Mesenchymal stem cell (in vitro differentiated cells and primary cell): ENCODE measurements at regions not wholly inside any gene's neighbourhood (a gene's known extent, or its start where the extent isn't known, plus 50 kb on each side); places are given as distances from the start of the nearest gene placed in this dataset.

ENCODE experiments used
- DNase-seq: peaks from one replicate; pipeline ENCODE4 v3.0.0-alpha.2; 2013
- H2AFZ ChIP-seq: one replicate; pipeline ENCODE4 v1.6.1; 2013; ENCODE audit warnings: low read depth, mild to moderate bottlenecking, control low read depth, inconsistent platforms, low read length, moderate library complexity
- H2AK5ac ChIP-seq: 2 replicates; pipeline ENCODE4 v1.6.1; 2013; ENCODE audit warnings: low read length, moderate library complexity, mild to moderate bottlenecking, inconsistent platforms; ENCODE audit not compliant: severe bottlenecking
- H2BK120ac ChIP-seq: one replicate; pipeline ENCODE4 v1.6.1; 2013; ENCODE audit warnings: low read depth, mild to moderate bottlenecking, inconsistent platforms, low read length, moderate library complexity
- H2BK12ac ChIP-seq, 2 experiments: one replicate each; pipeline ENCODE4 v1.6.1; 2013; ENCODE audit warnings: inconsistent platforms in 2 of 2, low read length in 2 of 2, mild to moderate bottlenecking in 2 of 2, moderate library complexity in 2 of 2, control low read depth in 1 of 2
- H2BK15ac ChIP-seq: one replicate; pipeline ENCODE4 v1.6.1; 2013; ENCODE audit warnings: mild to moderate bottlenecking, low read depth, inconsistent platforms; ENCODE audit not compliant: poor library complexity, severe bottlenecking
- H2BK5ac ChIP-seq: 2 replicates; pipeline ENCODE4 v1.6.1; 2013; ENCODE audit warnings: low read depth, mild to moderate bottlenecking, low read length, control low read depth, inconsistent platforms; ENCODE audit not compliant: poor library complexity, severe bottlenecking
- H3K14ac ChIP-seq, 2 experiments: one replicate each; pipeline ENCODE4 v1.6.1; 2013; ENCODE audit warnings: inconsistent platforms in 2 of 2, low read length in 2 of 2, control low read depth in 1 of 2, mild to moderate bottlenecking in 1 of 2, moderate library complexity in 1 of 2
- H3K18ac ChIP-seq, 2 experiments: one replicate each; pipeline ENCODE4 v1.6.1; 2013; ENCODE audit warnings: inconsistent platforms in 2 of 2, low read length in 2 of 2, control low read depth in 1 of 2, low read depth in 1 of 2, mild to moderate bottlenecking in 1 of 2
- H3K23ac ChIP-seq, 2 experiments: one replicate each; pipeline ENCODE4 v1.6.1; 2013; ENCODE audit warnings: inconsistent platforms in 2 of 2, low read length in 2 of 2, mild to moderate bottlenecking in 2 of 2, moderate library complexity in 2 of 2, control low read depth in 1 of 2
- H3K27ac ChIP-seq: 2 replicates; pipeline ENCODE4 v1.5.1; 2013; ENCODE audit warnings: mild to moderate bottlenecking, moderate library complexity, low read length, control low read depth, inconsistent platforms; ENCODE audit not compliant: poor library complexity, severe bottlenecking
- H3K27me3 ChIP-seq, 2 experiments: 2 replicates each; pipeline versions ENCODE4 v1.6.1 to v1.7.0; 2013; ENCODE audit warnings: low read length in 2 of 2, mild to moderate bottlenecking in 2 of 2, moderate library complexity in 2 of 2, control low read depth in 1 of 2, inconsistent platforms in 1 of 2; ENCODE audit not compliant: control insufficient read depth in 1 of 2, insufficient read depth in 1 of 2
- H3K36me3 ChIP-seq, 2 experiments: 2 replicates each; pipeline versions ENCODE4 v1.6.1 to v1.7.0; 2013; ENCODE audit warnings: low read length in 2 of 2, control low read depth in 1 of 2, inconsistent platforms in 1 of 2, low read depth in 1 of 2, mild to moderate bottlenecking in 1 of 2; ENCODE audit not compliant: insufficient read depth in 2 of 2, control insufficient read depth in 1 of 2
- H3K4ac ChIP-seq, 2 experiments: one replicate each; pipeline ENCODE4 v1.6.1; 2013; ENCODE audit warnings: inconsistent platforms in 2 of 2, low read length in 2 of 2, mild to moderate bottlenecking in 2 of 2, moderate library complexity in 2 of 2, control low read depth in 1 of 2, low read depth in 1 of 2
- H3K4me1 ChIP-seq: 2 replicates; pipeline ENCODE4 v1.6.1; 2013; ENCODE audit warnings: low read depth, low read length, control low read depth; ENCODE audit not compliant: control insufficient read depth, insufficient read depth
- H3K4me2 ChIP-seq: 2 replicates; pipeline ENCODE4 v1.6.1; 2013; ENCODE audit warnings: low read length, mild to moderate bottlenecking, inconsistent platforms; ENCODE audit not compliant: poor library complexity, severe bottlenecking
- H3K4me3 ChIP-seq, 2 experiments: 2 replicates each; pipeline versions ENCODE4 v1.5.1 to v1.7.0; 2013; ENCODE audit warnings: low read length in 2 of 2, mild to moderate bottlenecking in 2 of 2, control low read depth in 1 of 2, low read depth in 1 of 2; ENCODE audit not compliant: insufficient read depth in 1 of 2
- H3K79me1 ChIP-seq: replicated peaks from 2 replicates; pipeline ENCODE4 v1.6.1; 2013; ENCODE audit warnings: mild to moderate bottlenecking, control low read depth, low read length, inconsistent platforms; ENCODE audit not compliant: poor library complexity, severe bottlenecking
- H3K9ac ChIP-seq: 2 replicates; pipeline ENCODE4 v1.7.0; 2013; ENCODE audit warnings: mild to moderate bottlenecking, low read length, moderate library complexity
- H3K9me3 ChIP-seq: 2 replicates; pipeline ENCODE4 v1.7.0; 2013; ENCODE audit warnings: mild to moderate bottlenecking, low read length; ENCODE audit not compliant: control insufficient read depth
- H4K8ac ChIP-seq: one replicate; pipeline ENCODE4 v1.6.1; 2013; ENCODE audit warnings: inconsistent platforms, mild to moderate bottlenecking, low read length, moderate library complexity
- H4K91ac ChIP-seq: one replicate; pipeline ENCODE4 v1.6.1; 2013; ENCODE audit warnings: mild to moderate bottlenecking, low read length, inconsistent platforms
- WGBS: methylation state at CpG from one replicate; pipeline ENCODE4 v1.1.7; 2013; ENCODE audit warnings: mixed read lengths; 5-methylcytosine and 5-hydroxymethylcytosine counted together

- Histone ChIP-seq H2AFZ (no peak overlapping the region), H3K14ac (no peak overlapping the region), H2BK5ac (peak overlapping the region; percentile 6), H3K4me2 (no peak overlapping the region), H3K27ac (peak overlapping the region; percentile 97), H2BK120ac (no peak overlapping the region), H3K36me3 (no peaks in the 10 kb centered on the region), H3K18ac (no peak overlapping the region), H3K9ac (no peak overlapping the region), H4K8ac (no peak overlapping the region), H3K79me1 (no peaks in the 10 kb centered on the region), H2AK5ac (peak overlapping the region; percentile 94), H3K4me3 (no peak overlapping the region), H3K23ac (no peak overlapping the region), H3K27me3 (peaks cover 3 to 66% of the 10 kb centered on the region in 2 experiments), H4K91ac (no peak overlapping the region), H3K4ac (no peak overlapping the region), H2BK15ac (no peak overlapping the region), H3K4me1 (peaks cover 31% of the 10 kb centered on the region), H3K9me3 (peaks cover 10% of the 10 kb centered on the region), H2BK12ac (no peak overlapping the region)
- DNase-seq, result peak; percentile 38
- 26% methylated on average over 4 of the region's 5 CpGs for WGBS
Measured at GRCh38 chr2:15734674-15735483, 143.2 kb downstream of the DDX1 start.

DNA sequence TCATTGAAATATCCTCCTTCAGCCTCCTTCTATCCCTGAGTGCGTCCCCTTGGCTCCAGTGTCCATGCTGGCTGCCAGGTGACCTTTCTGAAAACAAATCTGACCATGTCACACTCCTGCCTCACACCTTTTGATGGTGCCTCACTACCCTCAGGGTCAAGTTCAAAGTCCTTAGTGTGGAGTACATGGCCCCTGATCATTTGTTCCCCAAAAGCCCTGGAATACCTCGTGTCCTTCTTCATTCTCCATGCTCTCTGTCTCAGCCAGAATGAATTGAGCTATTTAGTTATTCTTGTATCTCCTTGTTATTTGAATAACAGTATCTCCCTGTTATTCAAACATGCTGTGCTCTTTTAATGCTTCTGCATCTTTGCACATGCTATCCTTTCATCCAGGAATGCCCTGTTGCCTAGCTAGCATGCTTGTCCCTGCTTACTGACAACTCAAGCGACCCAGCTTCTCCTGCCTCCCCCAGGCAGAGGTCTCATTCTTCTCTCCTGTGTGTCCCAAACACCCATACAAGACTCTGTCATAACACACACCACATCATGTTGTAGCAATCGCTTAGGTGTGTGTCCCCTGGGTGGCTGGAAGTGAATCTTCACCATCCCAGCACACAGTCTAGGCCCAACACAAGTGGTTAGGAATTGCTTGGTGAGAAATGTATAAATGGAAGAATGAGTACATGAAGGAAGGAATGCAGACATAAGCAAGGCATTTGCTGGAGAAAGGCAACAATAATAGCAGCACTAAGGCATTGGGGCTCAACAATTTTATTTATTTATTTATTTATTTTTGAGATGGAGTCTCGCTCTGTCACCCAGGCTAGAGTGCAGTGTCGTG, 144.0 kb downstream of the DDX1 start:
- Histone ChIP-seq H2AFZ (no peak overlapping the region), H2BK5ac (no peak overlapping the region), H3K9ac (no peak overlapping the region), H3K4ac (no peak overlapping the region), H3K18ac (no peak overlapping the region), H3K9me3 (peaks cover 10% of the 10 kb centered on the region), H4K8ac (no peak overlapping the region), H2BK120ac (no peak overlapping the region), H3K14ac (no peak overlapping the region), H2BK15ac (no peak overlapping the region), H2AK5ac (peak overlapping the region; percentile 94), H2BK12ac (no peak overlapping the region), H3K4me2 (no peak overlapping the region), H3K23ac (no peak overlapping the region), H3K27me3 (peaks cover 3 to 68% of the 10 kb centered on the region in 2 experiments), H3K4me1 (peaks cover 29% of the 10 kb centered on the region), H3K4me3 (no peak overlapping the region), H3K27ac (peak overlapping the region; percentile 97), H4K91ac (no peak overlapping the region), H3K36me3 (no peaks in the 10 kb centered on the region), H3K79me1 (no peaks in the 10 kb centered on the region)
- DNase-seq, result no peak
- 90% methylated on average over 6 of the region's 6 CpGs for WGBS

DNA sequence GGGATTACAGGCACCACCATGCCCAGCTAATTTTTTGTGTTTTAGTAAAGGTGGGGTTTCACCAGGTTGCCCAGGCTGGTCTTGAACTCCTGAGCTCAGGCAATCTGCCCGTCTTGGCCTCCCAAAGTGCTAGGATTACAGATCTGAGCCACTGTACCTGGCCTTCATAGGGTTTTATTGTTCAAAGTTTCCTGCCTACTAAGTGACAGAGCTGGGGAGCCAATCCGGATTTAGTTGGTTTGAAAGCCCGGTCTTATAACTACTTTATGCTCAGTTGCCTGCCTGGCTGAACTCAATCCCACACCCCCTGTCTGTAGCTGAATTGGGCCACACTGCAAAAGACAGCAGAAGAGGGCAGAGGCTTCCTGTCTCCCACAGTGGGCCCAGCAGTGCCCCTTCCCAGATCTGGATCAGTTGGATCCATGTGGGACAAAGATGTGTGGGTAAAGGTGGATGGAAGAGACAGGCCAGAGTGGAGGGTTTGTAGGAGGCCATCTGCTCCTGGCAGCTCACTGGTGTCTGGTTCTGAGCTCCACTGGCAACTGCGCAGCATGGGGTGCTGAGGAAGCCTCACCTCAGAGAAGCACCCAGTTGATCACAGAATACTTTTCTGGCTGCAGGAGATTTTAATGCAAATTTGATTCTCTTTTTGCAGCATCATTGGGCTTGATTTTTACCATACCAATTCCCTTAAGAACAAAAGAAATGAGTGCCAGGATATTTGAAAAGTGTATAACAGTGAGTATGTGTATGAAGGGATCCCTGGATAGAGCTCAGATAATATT, 144.9 kb downstream of the DDX1 start:
- Histone ChIP-seq H2BK120ac (no peak overlapping the region), H2BK12ac (no peak overlapping the region), H2AK5ac (peak overlapping the region; percentile 96), H2AFZ (no peak overlapping the region), H3K27me3 (peaks cover 3 to 69% of the 10 kb centered on the region in 2 experiments), H3K4ac (no peak overlapping the region), H4K8ac (no peak overlapping the region), H3K4me1 (peaks cover 20% of the 10 kb centered on the region), H3K27ac (no peak overlapping the region), H3K36me3 (no peaks in the 10 kb centered on the region), H3K23ac (no peak overlapping the region), H3K79me1 (no peaks in the 10 kb centered on the region), H3K9me3 (peaks cover 10% of the 10 kb centered on the region), H3K4me2 (no peak overlapping the region), H3K18ac (no peak overlapping the region), H3K14ac (no peak overlapping the region), H3K9ac (no peak overlapping the region), H4K91ac (no peak overlapping the region), H2BK15ac (no peak overlapping the region), H2BK5ac (no peak overlapping the region), H3K4me3 (no peak overlapping the region)
- WGBS, result 88% methylated on average over 4 of the region's 4 CpGs
- DNase-seq, result no peak
